ENCODE measurements at regions not wholly inside any gene's neighbourhood (a gene's known extent, or its start where the extent isn't known, plus 50 kb on each side); places are given as distances from the start of the nearest gene placed in this dataset.
"Not testable (repeated sequence)": the region's sequence is repeated elsewhere in the genome, so short reads cannot be mapped to it uniquely, and the experiment has no call there.

DNA sequence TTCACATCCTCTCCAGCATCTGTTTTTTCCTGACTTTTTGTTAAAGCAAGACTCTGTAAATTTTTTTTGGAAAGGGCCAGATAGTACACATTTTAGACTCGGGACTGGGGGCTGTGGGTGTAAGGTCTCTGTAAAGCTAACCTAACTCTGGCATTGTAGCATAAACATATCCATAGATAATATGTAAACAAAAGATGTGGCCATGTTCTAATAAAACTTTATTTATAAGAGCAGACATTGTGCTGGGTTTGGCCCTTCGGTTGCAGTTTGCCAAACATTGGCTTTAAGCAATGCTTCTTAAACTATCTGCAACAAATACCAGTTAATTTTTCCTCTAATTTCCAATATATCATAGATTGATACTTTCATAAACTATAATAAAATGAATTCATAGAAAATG is 605.2 kb downstream of the EBF1 start:
- H3K9me3 Mint-ChIP-seq (ENCODE audit: unreplicated experiment) = no peaks in the 10 kb centered on the region
- DNase-seq (ENCODE audit: unreplicated experiment) = no peak
- H3K27me3 Mint-ChIP-seq (ENCODE audit: insufficient read depth, unreplicated experiment) = no peaks in the 10 kb centered on the region
- POLR2A ChIA-PET = no interaction called here
- no TSS peak for BruUV-seq (replicated peaks)
- no peaks in the 10 kb centered on the region for H3K4me1 Mint-ChIP-seq (ENCODE audit: insufficient read depth, unreplicated experiment)
- intact Hi-C loops (cut with micrococcal nuclease) = no loop called here
- TF ChIP-seq, protein P1, sequence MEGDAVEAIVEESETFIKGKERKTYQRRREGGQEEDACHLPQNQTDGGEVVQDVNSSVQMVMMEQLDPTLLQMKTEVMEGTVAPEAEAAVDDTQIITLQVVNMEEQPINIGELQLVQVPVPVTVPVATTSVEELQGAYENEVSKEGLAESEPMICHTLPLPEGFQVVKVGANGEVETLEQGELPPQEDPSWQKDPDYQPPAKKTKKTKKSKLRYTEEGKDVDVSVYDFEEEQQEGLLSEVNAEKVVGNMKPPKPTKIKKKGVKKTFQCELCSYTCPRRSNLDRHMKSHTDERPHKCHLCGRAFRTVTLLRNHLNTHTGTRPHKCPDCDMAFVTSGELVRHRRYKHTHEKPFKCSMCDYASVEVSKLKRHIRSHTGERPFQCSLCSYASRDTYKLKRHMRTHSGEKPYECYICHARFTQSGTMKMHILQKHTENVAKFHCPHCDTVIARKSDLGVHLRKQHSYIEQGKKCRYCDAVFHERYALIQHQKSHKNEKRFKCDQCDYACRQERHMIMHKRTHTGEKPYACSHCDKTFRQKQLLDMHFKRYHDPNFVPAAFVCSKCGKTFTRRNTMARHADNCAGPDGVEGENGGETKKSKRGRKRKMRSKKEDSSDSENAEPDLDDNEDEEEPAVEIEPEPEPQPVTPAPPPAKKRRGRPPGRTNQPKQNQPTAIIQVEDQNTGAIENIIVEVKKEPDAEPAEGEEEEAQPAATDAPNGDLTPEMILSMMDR (IDR thresholded peaks at IDR 0.05; ENCODE audit: unreplicated experiment) = no peak
- CTCF ChIA-PET = interaction anchor here (0.7 kb wide), 1 partner anchor 18 kb away, joined by 3 read pairs; no protein-coding TSS in a partner anchor
- no peak overlapping the region for H3K27ac Mint-ChIP-seq (ENCODE audit: low read depth, unreplicated experiment)
- H3K36me3 Mint-ChIP-seq (ENCODE audit: insufficient read depth, unreplicated experiment) = no peaks in the 10 kb centered on the region
- no peak overlapping the region for H3K4me3 Mint-ChIP-seq (ENCODE audit: unreplicated experiment)

DNA sequence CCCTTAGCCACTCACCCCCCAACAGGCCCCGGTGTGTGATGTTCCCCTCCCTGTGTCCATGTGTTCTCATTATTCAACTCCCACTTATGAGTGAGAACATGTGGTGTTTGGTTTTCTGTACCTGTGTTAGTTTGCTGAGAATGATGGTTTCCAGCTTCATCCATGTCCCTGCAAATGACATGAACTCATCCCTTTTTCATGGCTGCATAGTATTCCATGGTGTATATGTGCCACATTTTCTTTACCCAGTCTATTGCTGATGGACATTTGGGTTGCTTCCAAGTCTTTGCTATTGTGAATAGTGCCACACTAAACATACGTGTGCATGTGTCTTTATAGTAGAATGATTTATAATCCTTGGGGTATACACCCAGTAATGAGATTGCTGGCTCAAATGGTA is 605.7 kb downstream of the EBF1 start:
- DNase-seq (ENCODE audit: unreplicated experiment); H3K36me3 Mint-ChIP-seq (ENCODE audit: insufficient read depth, unreplicated experiment); H3K27ac Mint-ChIP-seq (ENCODE audit: low read depth, unreplicated experiment); H3K9me3 Mint-ChIP-seq (ENCODE audit: unreplicated experiment); H3K27me3 Mint-ChIP-seq (ENCODE audit: insufficient read depth, unreplicated experiment); H3K4me3 Mint-ChIP-seq (ENCODE audit: unreplicated experiment); H3K4me1 Mint-ChIP-seq (ENCODE audit: insufficient read depth, unreplicated experiment); intact Hi-C loops (cut with micrococcal nuclease); BruUV-seq (replicated peaks); POLR2A ChIA-PET: not testable (repeated sequence)
- CTCF ChIA-PET = interaction anchor here (1.0 kb wide), 1 partner anchor 319 kb away, joined by 3 read pairs; no protein-coding TSS in a partner anchor

DNA sequence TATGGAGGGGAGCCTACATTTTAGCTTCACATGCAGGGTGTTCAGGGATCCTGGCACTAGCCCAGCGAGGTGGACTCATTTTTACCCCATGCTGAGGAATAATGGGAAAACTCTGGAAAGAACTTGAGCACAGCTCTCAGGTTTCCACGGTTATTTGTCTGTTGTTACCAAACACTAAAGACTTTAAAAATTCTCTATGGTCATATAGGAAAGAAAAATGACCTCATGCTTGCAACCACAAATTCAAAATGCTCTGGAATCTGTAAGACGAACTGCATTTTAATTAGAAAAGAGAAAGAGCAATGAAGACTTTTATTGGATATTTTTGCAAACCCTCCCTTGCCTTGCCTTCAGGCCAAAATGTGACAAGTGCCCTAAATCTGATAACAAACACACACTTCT is 606.9 kb downstream of the EBF1 start:
- Mint-ChIP-seq H3K4me3 (ENCODE audit: unreplicated experiment) (no peak overlapping the region), H3K9me3 (ENCODE audit: unreplicated experiment) (no peaks in the 10 kb centered on the region), H3K27me3 (ENCODE audit: insufficient read depth, unreplicated experiment) (no peaks in the 10 kb centered on the region), H3K36me3 (ENCODE audit: insufficient read depth, unreplicated experiment) (no peaks in the 10 kb centered on the region), H3K4me1 (ENCODE audit: insufficient read depth, unreplicated experiment) (no peaks in the 10 kb centered on the region), H3K27ac (ENCODE audit: low read depth, unreplicated experiment) (no peak overlapping the region)
- intact Hi-C loops (cut with micrococcal nuclease) = no loop called here
- CTCF ChIA-PET = interaction anchor here (0.6 to 1.0 kb wide), 3 partner anchors 250 to 762 kb away, joined by 3 to 5 read pairs (median 3); no protein-coding TSS in a partner anchor
- peak; percentile 14 for DNase-seq (ENCODE audit: unreplicated experiment)
- no TSS peak for BruUV-seq (replicated peaks)
- POLR2A ChIA-PET = interaction anchor here (1.1 kb wide), 1 partner anchor 36 kb away, joined by 3 read pairs; no protein-coding TSS in a partner anchor
- TF ChIP-seq, protein P1 (IDR thresholded peaks at IDR 0.05; ENCODE audit: unreplicated experiment) = no peak

GRCh38 chr5:158492136-158492535 is 607.6 kb downstream of the EBF1 start:
- no TSS peak for BruUV-seq (replicated peaks)
- CTCF ChIA-PET = interaction anchor here (0.5 to 0.6 kb wide), 2 partner anchors 250 to 574 kb away, joined by 3 read pairs; no protein-coding TSS in a partner anchor
- Mint-ChIP-seq H3K4me3 (ENCODE audit: unreplicated experiment) (no peak overlapping the region), H3K36me3 (ENCODE audit: insufficient read depth, unreplicated experiment) (no peaks in the 10 kb centered on the region), H3K27me3 (ENCODE audit: insufficient read depth, unreplicated experiment) (no peaks in the 10 kb centered on the region), H3K27ac (ENCODE audit: low read depth, unreplicated experiment) (no peak overlapping the region), H3K4me1 (ENCODE audit: insufficient read depth, unreplicated experiment) (no peaks in the 10 kb centered on the region), H3K9me3 (ENCODE audit: unreplicated experiment) (no peaks in the 10 kb centered on the region)
- TF ChIP-seq, protein P1 (IDR thresholded peaks at IDR 0.05; ENCODE audit: unreplicated experiment) = no peak
- DNase-seq (ENCODE audit: unreplicated experiment) = no peak
- POLR2A ChIA-PET = no interaction called here
- intact Hi-C loops (cut with micrococcal nuclease) = no loop called here

GRCh38 chr5:158487664-158488063 is 612.1 kb downstream of the EBF1 start:
- intact Hi-C loops (cut with micrococcal nuclease) = no loop called here
- ChIA-PET POLR2A (interaction anchor here (1.0 to 2.2 kb wide), 2 partner anchors 19 to 24 kb away, joined by 3 to 7 read pairs; no protein-coding TSS in a partner anchor), CTCF (interaction anchor here (0.6 to 1.4 kb wide), 3 partner anchors 30 to 283 kb away, joined by 3 read pairs; no protein-coding TSS in a partner anchor)
- Mint-ChIP-seq H3K36me3 (ENCODE audit: insufficient read depth, unreplicated experiment) (no peaks in the 10 kb centered on the region), H3K9me3 (ENCODE audit: unreplicated experiment) (no peaks in the 10 kb centered on the region), H3K4me1 (ENCODE audit: insufficient read depth, unreplicated experiment) (peaks cover 9% of the 10 kb centered on the region), H3K27me3 (ENCODE audit: insufficient read depth, unreplicated experiment) (no peaks in the 10 kb centered on the region), H3K4me3 (ENCODE audit: unreplicated experiment) (no peak overlapping the region), H3K27ac (ENCODE audit: low read depth, unreplicated experiment) (no peak overlapping the region)
- TF ChIP-seq, protein P1 (IDR thresholded peaks at IDR 0.05; ENCODE audit: unreplicated experiment) = no peak
- BruUV-seq (replicated peaks) = no TSS peak
- no peak for DNase-seq (ENCODE audit: unreplicated experiment)
